ENCODE measurements at regions not wholly inside any gene's neighbourhood (a gene's known extent, or its start where the extent isn't known, plus 50 kb on each side); places are given as distances from the start of the nearest gene placed in this dataset.

DNA sequence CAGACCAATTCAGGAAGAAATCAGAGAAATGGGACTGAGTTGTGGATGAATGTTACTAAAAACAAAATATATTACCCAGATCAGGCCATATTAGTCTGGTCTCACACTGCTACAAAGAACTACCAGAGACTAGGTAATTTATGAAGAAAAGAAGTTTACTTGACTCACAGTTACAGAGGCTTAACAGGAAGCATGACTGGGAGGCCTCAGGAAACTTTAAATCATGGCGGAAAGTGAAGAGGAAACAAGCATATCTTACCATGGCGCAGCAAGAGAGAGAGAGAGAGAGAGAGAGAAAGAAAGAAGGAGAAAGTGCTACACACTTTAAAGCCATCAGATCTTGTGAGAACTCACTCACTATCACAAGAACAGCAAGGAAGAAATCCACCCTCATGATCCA, 636.8 kb upstream of the GRM3 start:
- Histone ChIP-seq H3K36me3 (ENCODE audit: insufficient read depth, low read length) (no peaks in the 10 kb centered on the region), H3K4me3 (ENCODE audit: low read length) (no peak overlapping the region), H3K27me3 (ENCODE audit: insufficient read depth, low read depth, low read length) (no peaks in the 10 kb centered on the region), H3K9ac (ENCODE audit: low read length) (no peak overlapping the region), H3K9me3 (ENCODE audit: low read length) (no peaks in the 10 kb centered on the region), H4K20me1 (ENCODE audit: insufficient read depth) (no peaks in the 10 kb centered on the region), H3F3A (ENCODE audit: insufficient read depth, low read length, poor library complexity, severe bottlenecking) (peaks cover 6% of the 10 kb centered on the region), H2AFZ (ENCODE audit: low read depth, low read length) (no peak overlapping the region), H3K9me2 (ENCODE audit: insufficient read depth, low read length) (no peaks in the 10 kb centered on the region), H3K79me2 (replicated peaks; ENCODE audit: insufficient read depth, low read length) (no peaks in the 10 kb centered on the region), H3K27ac (ENCODE audit: low read length) (no peak overlapping the region), H3K4me2 (ENCODE audit: low read length) (no peak overlapping the region)
- TF ChIP-seq MXI1 (conservative IDR thresholded peaks at IDR 0.05; ENCODE audit: poor library complexity, severe bottlenecking), result no peak

DNA sequence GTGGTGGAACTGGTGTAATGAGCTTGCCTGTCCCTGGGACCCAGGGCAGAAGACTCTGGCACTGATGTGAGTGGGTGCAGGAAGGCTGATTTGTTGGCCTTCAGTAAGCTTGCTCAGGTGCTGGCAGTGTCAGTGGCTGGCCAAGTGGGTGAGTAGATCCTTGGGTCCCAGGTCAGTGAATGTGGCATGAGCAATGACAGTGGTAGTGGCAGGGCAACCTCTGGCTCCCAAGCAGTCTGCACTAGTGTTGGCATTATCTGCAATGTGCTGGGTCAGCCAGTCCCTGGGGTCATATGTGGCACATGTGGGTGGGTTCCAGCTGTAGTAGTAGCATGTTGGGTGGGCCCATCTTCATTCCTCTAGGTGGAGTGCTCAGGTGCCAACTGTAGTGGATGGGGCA, 640.9 kb upstream of the GRM3 start:
- Histone ChIP-seq H2AFZ (ENCODE audit: low read depth, low read length) (no peak overlapping the region), H3K9me3 (ENCODE audit: low read length) (no peaks in the 10 kb centered on the region), H4K20me1 (ENCODE audit: insufficient read depth) (no peaks in the 10 kb centered on the region), H3K4me3 (ENCODE audit: low read length) (no peak overlapping the region), H3K9ac (ENCODE audit: low read length) (no peak overlapping the region), H3K79me2 (replicated peaks; ENCODE audit: insufficient read depth, low read length) (no peaks in the 10 kb centered on the region), H3K9me2 (ENCODE audit: insufficient read depth, low read length) (no peaks in the 10 kb centered on the region), H3K36me3 (ENCODE audit: insufficient read depth, low read length) (no peaks in the 10 kb centered on the region), H3K27ac (ENCODE audit: low read length) (no peak overlapping the region), H3F3A (ENCODE audit: insufficient read depth, low read length, poor library complexity, severe bottlenecking) (peaks cover 3% of the 10 kb centered on the region), H3K27me3 (ENCODE audit: insufficient read depth, low read depth, low read length) (no peaks in the 10 kb centered on the region), H3K4me2 (ENCODE audit: low read length) (no peak overlapping the region)
- TF ChIP-seq TAF1 (IDR thresholded peaks at IDR 0.05; ENCODE audit: low read depth) (no peak), EZH2 (IDR thresholded peaks at IDR 0.05; ENCODE audit: borderline replicate concordance, insufficient read depth, low read length, poor library complexity, severe bottlenecking) (no peak), RAD21 (conservative IDR thresholded peaks at IDR 0.05) (no peak), MXI1 (conservative IDR thresholded peaks at IDR 0.05; ENCODE audit: poor library complexity, severe bottlenecking) (no peak), SMC3 (conservative IDR thresholded peaks at IDR 0.05; ENCODE audit: poor library complexity) (no peak)
- TF ChIP-seq, protein P1, sequence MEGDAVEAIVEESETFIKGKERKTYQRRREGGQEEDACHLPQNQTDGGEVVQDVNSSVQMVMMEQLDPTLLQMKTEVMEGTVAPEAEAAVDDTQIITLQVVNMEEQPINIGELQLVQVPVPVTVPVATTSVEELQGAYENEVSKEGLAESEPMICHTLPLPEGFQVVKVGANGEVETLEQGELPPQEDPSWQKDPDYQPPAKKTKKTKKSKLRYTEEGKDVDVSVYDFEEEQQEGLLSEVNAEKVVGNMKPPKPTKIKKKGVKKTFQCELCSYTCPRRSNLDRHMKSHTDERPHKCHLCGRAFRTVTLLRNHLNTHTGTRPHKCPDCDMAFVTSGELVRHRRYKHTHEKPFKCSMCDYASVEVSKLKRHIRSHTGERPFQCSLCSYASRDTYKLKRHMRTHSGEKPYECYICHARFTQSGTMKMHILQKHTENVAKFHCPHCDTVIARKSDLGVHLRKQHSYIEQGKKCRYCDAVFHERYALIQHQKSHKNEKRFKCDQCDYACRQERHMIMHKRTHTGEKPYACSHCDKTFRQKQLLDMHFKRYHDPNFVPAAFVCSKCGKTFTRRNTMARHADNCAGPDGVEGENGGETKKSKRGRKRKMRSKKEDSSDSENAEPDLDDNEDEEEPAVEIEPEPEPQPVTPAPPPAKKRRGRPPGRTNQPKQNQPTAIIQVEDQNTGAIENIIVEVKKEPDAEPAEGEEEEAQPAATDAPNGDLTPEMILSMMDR (IDR thresholded peaks at IDR 0.05; ENCODE audit: poor library complexity, severe bottlenecking), result no peak

DNA sequence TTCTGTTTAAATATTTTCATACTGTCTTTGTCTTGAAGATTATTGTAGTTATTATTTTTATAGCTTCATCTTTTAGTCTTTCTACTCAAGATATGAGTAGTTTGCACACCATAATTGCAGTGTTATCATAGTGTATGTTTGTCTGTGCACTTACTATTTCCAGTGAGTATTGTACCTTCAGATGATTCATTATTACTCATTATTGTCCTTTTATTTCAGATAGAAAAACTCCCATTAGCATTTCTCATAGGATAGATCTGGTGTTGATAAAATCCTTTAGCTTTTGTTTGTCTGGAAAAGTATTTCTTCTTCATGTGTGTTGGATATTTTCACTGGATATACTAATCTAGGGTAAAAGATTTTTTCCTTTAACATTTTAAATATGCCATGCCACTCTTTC, 646.2 kb upstream of the GRM3 start:
- no peak for TF ChIP-seq RAD21 (conservative IDR thresholded peaks at IDR 0.05)
- TF ChIP-seq EZH2 (IDR thresholded peaks at IDR 0.05; ENCODE audit: borderline replicate concordance, insufficient read depth, low read length, poor library complexity, severe bottlenecking), result no peak
- TF ChIP-seq, protein P2, sequence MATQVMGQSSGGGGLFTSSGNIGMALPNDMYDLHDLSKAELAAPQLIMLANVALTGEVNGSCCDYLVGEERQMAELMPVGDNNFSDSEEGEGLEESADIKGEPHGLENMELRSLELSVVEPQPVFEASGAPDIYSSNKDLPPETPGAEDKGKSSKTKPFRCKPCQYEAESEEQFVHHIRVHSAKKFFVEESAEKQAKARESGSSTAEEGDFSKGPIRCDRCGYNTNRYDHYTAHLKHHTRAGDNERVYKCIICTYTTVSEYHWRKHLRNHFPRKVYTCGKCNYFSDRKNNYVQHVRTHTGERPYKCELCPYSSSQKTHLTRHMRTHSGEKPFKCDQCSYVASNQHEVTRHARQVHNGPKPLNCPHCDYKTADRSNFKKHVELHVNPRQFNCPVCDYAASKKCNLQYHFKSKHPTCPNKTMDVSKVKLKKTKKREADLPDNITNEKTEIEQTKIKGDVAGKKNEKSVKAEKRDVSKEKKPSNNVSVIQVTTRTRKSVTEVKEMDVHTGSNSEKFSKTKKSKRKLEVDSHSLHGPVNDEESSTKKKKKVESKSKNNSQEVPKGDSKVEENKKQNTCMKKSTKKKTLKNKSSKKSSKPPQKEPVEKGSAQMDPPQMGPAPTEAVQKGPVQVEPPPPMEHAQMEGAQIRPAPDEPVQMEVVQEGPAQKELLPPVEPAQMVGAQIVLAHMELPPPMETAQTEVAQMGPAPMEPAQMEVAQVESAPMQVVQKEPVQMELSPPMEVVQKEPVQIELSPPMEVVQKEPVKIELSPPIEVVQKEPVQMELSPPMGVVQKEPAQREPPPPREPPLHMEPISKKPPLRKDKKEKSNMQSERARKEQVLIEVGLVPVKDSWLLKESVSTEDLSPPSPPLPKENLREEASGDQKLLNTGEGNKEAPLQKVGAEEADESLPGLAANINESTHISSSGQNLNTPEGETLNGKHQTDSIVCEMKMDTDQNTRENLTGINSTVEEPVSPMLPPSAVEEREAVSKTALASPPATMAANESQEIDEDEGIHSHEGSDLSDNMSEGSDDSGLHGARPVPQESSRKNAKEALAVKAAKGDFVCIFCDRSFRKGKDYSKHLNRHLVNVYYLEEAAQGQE (IDR thresholded peaks at IDR 0.05; ENCODE audit: borderline replicate concordance), result no peak
- TF ChIP-seq TAF1 (IDR thresholded peaks at IDR 0.05; ENCODE audit: low read depth), result no peak
- TF ChIP-seq POLR2AphosphoS5 (IDR thresholded peaks at IDR 0.05), result no peak
- TF ChIP-seq, protein P1 (IDR thresholded peaks at IDR 0.05; ENCODE audit: poor library complexity, severe bottlenecking), result no peak
- TF ChIP-seq SMC3 (conservative IDR thresholded peaks at IDR 0.05; ENCODE audit: poor library complexity), result no peak
- no peak for TF ChIP-seq EP300 (conservative IDR thresholded peaks at IDR 0.05; ENCODE audit: poor library complexity, severe bottlenecking)
- TF ChIP-seq MXI1 (conservative IDR thresholded peaks at IDR 0.05; ENCODE audit: poor library complexity, severe bottlenecking), result no peak
- H3K79me2 ChIP-seq (replicated peaks; ENCODE audit: insufficient read depth, low read length), result no peaks in the 10 kb centered on the region
- H3K4me2 ChIP-seq (ENCODE audit: low read length), result no peak overlapping the region
- H3K36me3 ChIP-seq (ENCODE audit: insufficient read depth, low read length), result no peaks in the 10 kb centered on the region
- H3K9me2 ChIP-seq (ENCODE audit: insufficient read depth, low read length), result no peaks in the 10 kb centered on the region
- no peak overlapping the region for H3K27ac ChIP-seq (ENCODE audit: low read length)
- no peak overlapping the region for H2AFZ ChIP-seq (ENCODE audit: low read depth, low read length)
- no peak overlapping the region for H3K4me3 ChIP-seq (ENCODE audit: low read length)
- H4K20me1 ChIP-seq (ENCODE audit: insufficient read depth), result no peaks in the 10 kb centered on the region
- H3F3A ChIP-seq (ENCODE audit: insufficient read depth, low read length, poor library complexity, severe bottlenecking), result no peaks in the 10 kb centered on the region
- H3K9me3 ChIP-seq (ENCODE audit: low read length), result no peaks in the 10 kb centered on the region
- H3K9ac ChIP-seq (ENCODE audit: low read length), result no peak overlapping the region
- no peaks in the 10 kb centered on the region for H3K27me3 ChIP-seq (ENCODE audit: insufficient read depth, low read depth, low read length)
